ENCODE measurements at regions not wholly inside any gene's neighbourhood (a gene's known extent, or its start where the extent isn't known, plus 50 kb on each side); places are given as distances from the start of the nearest gene placed in this dataset.

- in situ Hi-C loops (cut with MboI; ENCODE audit: low sequenced_read_pairs) = no loop called here
Observed at GRCh38 chr13:97561182-97561581, 127.2 kb downstream of the RAP2A start.

- in situ Hi-C loops (cut with MboI; ENCODE audit: low sequenced_read_pairs) = no loop called here
Observed at GRCh38 chr13:97562962-97563361, 129.0 kb downstream of the RAP2A start.

- in situ Hi-C loops (cut with MboI; ENCODE audit: low sequenced_read_pairs) = no loop called here
Observed at GRCh38 chr13:97564956-97565355, 131.0 kb downstream of the RAP2A start.

- in situ Hi-C loops (cut with MboI; ENCODE audit: low sequenced_read_pairs) = no loop called here
Observed at GRCh38 chr13:97565906-97566305, 131.9 kb downstream of the RAP2A start.

GRCh38 chr13:97566907-97567306, 132.9 kb downstream of the RAP2A start:
- in situ Hi-C loops (cut with MboI; ENCODE audit: low sequenced_read_pairs) = no loop called here

GRCh38 chr13:97567510-97568243, 133.7 kb downstream of the RAP2A start:
- in situ Hi-C loops (cut with MboI; ENCODE audit: low sequenced_read_pairs) = no loop called here

- in situ Hi-C loops (cut with MboI; ENCODE audit: low sequenced_read_pairs) = no loop called here
Observed at GRCh38 chr13:97568850-97569249, 134.9 kb downstream of the RAP2A start.

- in situ Hi-C loops (cut with MboI; ENCODE audit: low sequenced_read_pairs) = no loop called here
Observed at GRCh38 chr13:97569841-97570240, 135.9 kb downstream of the RAP2A start.

GRCh38 chr13:97570442-97570841, 136.5 kb downstream of the RAP2A start:
- in situ Hi-C loops (cut with MboI; ENCODE audit: low sequenced_read_pairs) = no loop called here

GRCh38 chr13:97573011-97573410, 139.0 kb downstream of the RAP2A start:
- in situ Hi-C loops (cut with MboI; ENCODE audit: low sequenced_read_pairs) = no loop called here

- in situ Hi-C loops (cut with MboI; ENCODE audit: low sequenced_read_pairs) = no loop called here
Observed at GRCh38 chr13:97574926-97575325, 141.0 kb downstream of the RAP2A start.

- in situ Hi-C loops (cut with MboI; ENCODE audit: low sequenced_read_pairs) = no loop called here
Observed at GRCh38 chr13:97577026-97577425, 143.1 kb downstream of the RAP2A start.

- in situ Hi-C loops (cut with MboI; ENCODE audit: low sequenced_read_pairs) = no loop called here
Observed at GRCh38 chr13:97582170-97582569, 148.2 kb downstream of the RAP2A start.

GRCh38 chr13:97583907-97584497, 150.0 kb downstream of the RAP2A start:
- in situ Hi-C loops (cut with MboI; ENCODE audit: low sequenced_read_pairs) = no loop called here

- in situ Hi-C loops (cut with MboI; ENCODE audit: low sequenced_read_pairs) = no loop called here
Observed at GRCh38 chr13:97586941-97587340, 153.0 kb downstream of the RAP2A start.

- in situ Hi-C loops (cut with MboI; ENCODE audit: low sequenced_read_pairs) = no loop called here
Observed at GRCh38 chr13:97588993-97589392, 155.0 kb downstream of the RAP2A start.

- in situ Hi-C loops (cut with MboI; ENCODE audit: low sequenced_read_pairs) = no loop called here
Observed at GRCh38 chr13:97600458-97601075, 166.6 kb downstream of the RAP2A start.

- in situ Hi-C loops (cut with MboI; ENCODE audit: low sequenced_read_pairs) = no loop called here
Observed at GRCh38 chr13:97615266-97615665, 181.3 kb downstream of the RAP2A start.

GRCh38 chr13:97616385-97616784, 182.4 kb downstream of the RAP2A start:
- in situ Hi-C loops (cut with MboI; ENCODE audit: low sequenced_read_pairs) = no loop called here

GRCh38 chr13:97621025-97621424, 187.1 kb downstream of the RAP2A start:
- in situ Hi-C loops (cut with MboI; ENCODE audit: low sequenced_read_pairs) = no loop called here

- in situ Hi-C loops (cut with MboI; ENCODE audit: low sequenced_read_pairs) = no loop called here
Observed at GRCh38 chr13:97621631-97622030, 187.7 kb downstream of the RAP2A start.

GRCh38 chr13:97627566-97627965, 193.6 kb downstream of the RAP2A start:
- in situ Hi-C loops (cut with MboI; ENCODE audit: low sequenced_read_pairs) = no loop called here

Measured in HL-60/S4 treated with phorbol 12-myristate 13-acetate at 8.2 ng/mL for 4 days and 3 days (cell line).